ENCODE measurements at regions not wholly inside any gene's neighbourhood (a gene's known extent, or its start where the extent isn't known, plus 50 kb on each side); places are given as distances from the start of the nearest gene placed in this dataset.
A peak's percentile ranks its signal among the peaks of the same experiment; 100 is the strongest.
"Not testable (repeated sequence)": the region's sequence is repeated elsewhere in the genome, so short reads cannot be mapped to it uniquely, and the experiment has no call there.

DNA sequence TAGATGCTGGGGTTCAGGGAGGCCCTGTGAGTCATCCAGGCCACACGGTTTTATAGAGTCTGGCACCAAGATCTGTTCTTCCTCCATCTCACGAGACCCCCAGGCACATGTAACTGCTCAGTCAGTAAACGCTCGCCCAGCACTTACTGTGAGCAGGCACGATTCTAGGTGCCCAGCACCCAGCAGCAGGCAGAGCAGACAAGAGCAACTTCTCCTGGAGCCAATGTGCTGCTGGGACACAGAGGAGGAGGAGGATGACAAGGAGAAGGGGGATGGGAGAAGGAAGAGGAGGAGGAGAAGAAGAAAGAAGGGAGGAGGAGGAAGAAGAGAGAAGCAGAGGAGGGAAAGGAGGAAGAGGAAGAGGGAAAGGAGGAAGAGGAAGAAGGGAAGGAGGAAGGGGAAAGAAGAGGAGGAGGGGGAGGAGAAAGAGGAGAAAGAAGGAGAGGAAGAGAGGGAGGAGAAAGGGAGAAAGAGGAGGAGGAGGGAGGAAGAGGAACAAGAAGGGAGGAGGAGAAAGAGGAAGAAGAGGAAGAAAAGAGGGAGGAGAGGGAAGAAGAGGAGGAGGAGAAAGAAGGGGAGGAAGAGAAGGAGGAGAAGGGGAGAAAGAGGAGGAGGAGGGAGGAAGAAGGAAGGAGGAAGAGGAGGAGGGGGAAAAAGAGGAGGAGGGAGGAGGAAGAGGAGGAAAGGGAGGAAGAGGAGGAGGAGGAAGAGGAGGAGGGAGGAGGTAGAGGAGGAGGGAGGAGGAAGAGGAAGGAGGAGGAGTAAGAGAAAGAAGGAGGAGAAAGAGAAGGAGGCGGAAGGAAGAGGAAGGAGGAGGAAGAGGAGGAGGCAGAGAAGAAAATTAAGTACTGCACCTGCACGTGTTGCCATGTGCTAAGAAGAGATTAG is 77.6 kb upstream of the RTL6 start:
- no peak for DNase-seq (ENCODE audit: low read depth)

DNA sequence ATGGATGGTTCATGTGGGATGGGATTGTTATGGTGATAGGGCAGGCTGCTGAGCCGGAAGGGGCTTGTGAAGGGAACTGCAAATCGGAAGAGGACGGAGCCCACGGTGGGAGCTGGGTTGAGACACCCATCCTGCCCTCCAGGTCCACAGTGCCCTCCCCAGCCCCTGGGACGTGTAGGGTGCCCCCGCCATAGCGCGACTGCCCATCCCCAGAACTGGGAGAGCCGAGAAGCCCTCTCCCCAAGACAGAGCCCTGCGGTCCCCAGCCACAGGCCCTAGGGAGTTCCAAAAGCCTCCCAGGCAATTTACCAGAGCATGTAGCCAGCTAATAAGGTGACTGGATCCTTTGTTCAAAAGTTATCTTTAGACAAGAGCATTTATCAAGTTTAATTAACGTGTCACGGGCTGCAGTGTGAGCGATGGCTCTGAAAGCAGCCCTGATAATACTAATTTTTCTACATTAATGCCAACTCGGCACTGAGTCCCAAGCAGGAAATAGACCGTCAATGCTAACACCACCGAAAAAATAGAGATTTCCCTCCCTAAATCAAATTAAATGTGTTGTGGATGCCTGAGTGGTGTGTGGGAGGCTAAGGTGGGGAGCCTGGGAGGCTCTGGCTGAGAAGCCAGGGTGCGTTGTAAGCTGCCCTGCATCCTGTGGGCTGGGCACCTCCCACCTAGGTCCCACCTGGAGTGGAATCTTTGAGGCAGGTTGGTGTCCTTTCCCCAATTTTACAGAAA is 76.8 kb upstream of the RTL6 start:
- no peak for DNase-seq (ENCODE audit: low read depth)

DNA sequence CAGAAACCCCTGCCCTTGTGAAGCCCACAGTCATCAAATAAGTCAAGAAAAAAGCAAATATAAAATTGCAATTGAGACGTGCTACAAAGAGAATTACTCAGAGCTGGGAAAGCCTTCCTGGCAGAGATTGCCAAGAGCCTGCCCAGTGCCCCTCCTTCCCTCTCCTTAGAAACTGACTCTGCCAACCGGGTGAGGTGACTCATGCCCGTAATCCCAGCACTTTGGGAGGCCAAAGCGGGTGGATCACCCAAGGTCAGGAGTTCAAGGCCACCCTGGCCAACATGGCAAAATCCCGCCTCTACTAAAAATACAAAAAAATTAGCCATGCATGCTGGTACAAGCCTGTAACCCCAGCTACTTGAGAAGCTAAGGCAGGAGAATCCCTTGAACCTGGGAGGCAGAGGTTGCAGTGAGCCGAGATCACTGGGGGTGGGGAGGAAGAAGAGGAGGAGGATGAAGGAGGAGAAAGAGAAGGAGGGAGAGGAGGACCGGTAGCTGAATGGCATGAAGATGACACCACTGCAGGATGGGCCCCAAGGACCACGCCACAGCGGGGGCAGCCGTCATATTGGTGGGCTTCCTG is 76.1 kb upstream of the RTL6 start:
- DNase-seq (ENCODE audit: low read depth), result no peak

DNA sequence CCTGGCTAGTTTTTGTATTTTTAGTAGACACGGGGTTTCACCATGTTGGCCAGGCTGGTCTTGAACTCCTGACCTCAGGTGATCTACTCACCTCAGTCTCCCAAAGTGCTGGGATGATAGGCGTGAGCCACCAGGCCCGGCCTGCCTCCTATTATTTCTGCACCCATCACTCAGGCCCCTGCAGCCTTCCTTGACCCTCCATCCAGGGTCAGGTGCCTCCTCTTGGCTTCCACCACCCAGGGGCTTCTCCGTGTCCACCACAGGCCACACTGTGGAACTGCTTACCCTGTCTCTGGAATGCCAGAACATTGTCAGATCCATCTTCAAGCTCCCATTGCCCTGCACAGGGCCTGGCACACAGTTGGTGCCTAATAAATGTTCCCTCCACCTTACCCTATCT is 75.4 kb upstream of the RTL6 start:
- DNase-seq (ENCODE audit: low read depth), result no peak

DNA sequence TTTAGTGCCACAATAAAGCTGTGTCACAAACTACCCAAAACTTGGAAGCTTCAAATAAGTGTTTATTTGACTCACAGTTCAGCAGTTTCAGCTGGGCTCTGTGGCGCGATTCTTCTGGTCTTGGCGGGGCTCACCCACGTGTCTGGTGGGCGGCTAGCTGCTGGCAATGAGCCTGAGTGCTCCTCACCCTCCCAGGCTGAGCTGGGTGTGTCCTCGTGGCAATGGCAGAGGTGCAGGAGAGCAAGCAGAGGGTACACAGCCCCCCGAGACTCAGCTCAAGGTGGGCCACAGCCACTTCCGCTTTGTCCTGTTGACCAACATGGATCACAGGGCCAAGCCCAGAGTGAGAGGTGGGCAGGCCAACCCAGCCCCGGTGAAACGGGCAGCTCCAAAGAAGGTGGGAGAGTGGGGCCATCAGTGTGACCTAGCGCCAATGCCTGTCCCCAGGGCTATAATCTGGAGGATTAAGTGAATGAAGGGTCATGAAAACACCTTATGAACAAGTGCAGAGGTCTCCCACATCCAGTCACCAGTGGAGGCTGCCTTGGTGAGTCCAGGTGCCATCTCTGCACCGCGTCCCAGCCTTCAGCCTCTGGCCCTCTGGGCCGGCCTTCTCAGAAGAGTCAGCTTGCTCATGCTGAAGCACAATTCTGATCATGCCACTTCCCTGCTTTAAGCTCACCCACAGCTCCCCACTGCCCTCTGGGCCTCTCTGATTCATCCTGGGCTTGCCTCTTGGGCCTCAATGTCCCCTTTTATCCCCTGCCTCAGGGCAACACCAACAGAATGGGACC is 74.6 kb upstream of the RTL6 start:
- DNase-seq (ENCODE audit: low read depth), result no peak

DNA sequence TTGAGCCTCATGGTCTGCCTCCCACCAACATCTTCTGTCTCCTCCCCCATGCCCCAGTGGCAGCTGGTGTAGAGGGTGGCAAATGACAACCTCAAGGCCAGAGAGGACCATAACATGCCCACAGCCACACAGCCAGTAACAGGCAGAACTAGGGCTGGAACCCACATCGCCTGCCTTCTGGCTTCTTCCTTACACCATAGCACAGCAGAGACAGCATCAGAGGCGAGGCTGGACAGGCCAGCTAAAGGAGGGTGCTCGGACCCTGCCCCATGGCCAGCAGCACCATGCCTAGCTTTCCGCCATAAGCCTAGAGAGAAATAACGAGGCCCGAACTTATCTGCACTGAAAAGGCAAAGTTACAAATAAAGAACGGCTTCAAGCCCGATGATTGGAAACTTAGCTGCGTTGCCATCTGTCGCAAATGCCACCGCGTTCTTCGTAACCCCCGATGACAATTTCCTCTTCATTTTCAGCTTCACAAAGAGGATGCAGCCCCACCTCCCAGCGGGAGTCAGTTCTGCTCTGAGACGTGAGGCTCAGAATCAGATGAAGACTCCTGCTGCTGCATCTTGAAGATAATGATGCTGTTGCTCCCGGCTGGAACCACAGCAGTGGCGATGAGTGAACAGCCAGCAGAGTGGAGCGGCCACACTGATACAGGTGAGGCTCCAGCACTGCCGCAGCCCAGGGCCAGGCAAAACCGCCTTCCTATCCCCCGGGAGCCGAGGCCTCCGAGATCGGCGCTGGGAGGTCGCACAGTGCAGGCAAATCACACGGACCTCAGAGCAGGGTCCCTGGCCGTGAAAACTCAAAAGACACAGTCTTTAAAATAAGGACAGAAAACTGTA is 73.8 kb upstream of the RTL6 start:
- no peak for DNase-seq (ENCODE audit: low read depth)

DNA sequence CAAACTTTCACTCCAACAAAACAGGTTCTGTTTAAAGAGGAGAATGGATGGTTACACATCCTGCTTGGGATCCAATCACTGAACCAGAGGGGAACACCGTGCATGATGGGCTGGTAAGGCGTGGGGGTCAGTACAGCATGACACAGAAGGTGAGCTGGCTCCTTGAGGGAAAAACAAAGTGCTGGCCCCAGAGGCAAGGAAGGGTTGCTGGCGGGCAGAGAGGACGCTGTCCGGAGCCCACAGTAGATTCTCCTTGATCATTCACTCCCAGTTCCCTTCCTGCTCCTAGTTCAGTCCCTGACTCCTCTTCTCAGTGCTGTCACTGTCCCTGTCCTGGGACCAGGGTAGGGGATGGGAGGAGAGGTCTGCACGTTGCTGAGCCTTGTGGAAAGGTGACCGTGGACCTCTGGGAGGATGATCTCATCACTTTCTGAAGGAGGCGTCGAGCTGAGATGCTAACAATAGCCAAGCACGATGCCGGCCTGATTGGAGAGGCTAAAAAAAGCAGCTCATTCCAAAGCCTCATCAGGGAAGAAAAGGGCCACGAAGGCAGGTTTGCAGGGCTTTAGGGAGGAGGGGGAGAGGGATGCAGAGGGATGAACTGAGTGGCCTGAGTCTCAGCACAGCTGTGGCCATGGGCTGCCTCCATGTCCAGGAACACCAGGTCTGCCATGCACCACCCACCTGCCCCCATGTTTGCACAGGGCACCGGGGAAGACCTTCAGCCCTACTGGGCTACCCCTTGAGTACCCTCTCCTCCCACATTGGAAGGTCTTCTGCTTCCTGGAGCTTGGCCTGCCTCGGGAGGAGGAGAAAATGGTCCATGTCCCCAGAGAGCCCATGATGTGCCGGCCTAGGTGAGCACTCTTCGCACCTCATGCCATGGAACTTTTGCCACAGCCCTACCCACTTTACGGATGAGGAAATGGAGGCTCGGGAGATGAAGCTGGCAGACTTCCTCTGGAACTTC is 72.7 kb upstream of the RTL6 start:
- no peak for DNase-seq (ENCODE audit: low read depth)

DNA sequence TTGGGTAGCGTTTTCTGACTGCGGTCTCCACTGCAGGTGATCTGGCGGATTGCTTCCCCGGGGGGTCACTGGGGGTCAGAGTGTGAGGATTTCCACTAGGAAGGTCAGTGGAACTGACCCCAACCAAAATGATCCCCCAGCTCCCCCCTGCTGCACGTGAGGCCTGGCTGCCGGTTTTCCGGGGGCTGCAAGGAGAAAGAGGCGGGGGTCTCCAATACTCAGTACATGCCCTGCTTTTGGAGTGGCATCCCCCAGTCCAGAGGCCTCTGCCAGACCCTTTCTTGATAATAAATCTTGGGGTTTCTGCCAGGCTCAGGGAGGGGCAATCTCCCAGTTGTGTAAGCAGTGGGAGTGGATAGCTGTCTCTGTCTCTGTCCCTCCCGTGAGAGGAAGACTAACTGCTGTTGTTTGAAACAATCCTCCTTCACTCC is 71.5 kb upstream of the RTL6 start:
- DNase-seq (ENCODE audit: low read depth), result no peak

DNA sequence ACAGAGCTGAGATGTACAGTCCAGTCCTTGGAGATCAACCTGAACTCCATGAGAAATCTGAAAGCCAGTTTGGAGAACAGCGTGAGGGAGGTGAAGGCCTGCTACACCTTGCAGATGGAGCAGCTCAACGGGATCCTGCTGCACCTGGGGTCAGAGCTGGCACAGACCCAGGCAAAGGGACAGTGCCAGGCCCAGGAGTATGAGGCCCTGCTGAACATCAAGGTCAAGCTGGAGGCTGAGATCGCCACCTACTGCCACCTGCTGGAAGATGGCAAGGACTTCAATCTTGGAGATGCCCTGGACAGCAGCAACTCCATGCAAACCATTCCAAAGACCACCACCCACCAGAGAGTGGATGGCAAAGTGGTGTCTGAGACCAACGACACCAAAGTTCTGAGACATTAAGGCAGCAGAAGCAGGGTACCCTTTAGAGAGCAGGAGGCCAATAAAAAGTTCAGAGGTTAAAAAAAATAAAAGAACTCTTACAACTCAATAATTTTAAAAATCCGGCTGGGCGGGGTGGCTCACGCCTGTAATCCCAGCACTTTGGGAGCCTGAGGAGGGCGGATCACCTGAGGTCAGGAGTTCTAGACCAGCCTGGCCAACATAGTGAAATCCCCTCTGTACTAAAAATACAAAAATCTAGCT is 69.9 kb upstream of the RTL6 start:
- peak; percentile 20 for DNase-seq (ENCODE audit: low read depth)

DNA sequence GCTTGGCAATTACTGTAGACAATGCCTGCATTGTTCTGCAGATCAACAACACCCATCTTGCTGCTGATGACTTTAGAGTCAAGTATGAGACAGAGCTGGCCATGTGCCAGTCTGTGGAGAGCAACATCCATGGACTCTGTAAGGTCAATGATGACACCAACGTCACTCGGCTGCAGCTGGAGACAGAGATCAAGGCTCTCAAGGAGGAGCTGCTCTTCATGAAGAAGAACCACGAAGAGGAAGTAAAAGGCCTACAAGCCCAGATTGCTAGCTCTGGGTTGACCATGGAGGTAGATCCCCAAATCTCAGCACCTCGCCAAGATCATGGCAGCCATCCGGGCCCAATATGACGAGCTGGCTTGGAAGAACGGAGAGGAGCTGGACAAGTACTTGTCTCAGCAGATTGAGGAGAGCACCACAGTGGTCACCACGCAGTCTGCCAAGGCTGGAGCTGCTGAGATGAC is 69.4 kb upstream of the RTL6 start:
- DNase-seq (ENCODE audit: low read depth), result not testable (repeated sequence)

DNA sequence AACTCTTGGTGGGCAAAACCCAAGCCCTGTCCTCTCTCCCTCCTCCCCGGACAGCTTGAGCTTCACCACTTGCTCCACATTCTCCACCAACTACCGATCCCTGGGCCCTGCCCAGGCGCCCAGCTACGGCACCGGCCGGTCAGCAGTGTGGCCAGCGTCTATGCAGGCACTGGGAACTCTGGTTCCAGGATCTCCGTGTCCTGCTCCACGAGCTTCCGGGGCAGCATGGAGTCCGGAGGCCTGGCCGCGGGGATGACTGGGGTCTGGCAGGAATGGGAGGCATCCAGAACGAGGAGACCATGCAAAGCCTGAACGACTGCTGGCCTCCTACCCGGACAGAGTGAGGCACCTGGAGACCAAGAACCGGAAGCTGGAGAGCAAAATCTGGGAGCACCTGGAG is 68.9 kb upstream of the RTL6 start:
- no peak for DNase-seq (ENCODE audit: low read depth)

DNA sequence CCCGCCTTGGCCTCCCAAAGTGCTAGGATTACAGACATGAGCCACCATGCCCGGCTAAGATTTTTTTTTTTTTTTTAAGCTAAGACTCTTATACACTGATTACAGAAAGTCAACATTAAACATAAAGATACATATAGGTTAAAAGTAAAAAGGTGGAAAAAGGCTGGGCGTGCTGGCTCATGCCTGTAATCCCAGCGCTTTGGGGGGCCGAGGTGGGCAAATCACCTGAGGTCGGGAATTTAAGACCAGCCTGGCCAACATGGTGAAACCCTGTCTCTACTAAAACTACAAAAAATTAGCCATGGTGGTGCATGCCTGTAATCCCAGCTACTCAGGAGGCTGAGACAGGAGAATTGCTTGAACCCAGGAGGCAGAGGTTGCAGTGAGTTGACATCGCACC is 64.6 kb upstream of the RTL6 start:
- not testable (repeated sequence) for DNase-seq (ENCODE audit: low read depth)

DNA sequence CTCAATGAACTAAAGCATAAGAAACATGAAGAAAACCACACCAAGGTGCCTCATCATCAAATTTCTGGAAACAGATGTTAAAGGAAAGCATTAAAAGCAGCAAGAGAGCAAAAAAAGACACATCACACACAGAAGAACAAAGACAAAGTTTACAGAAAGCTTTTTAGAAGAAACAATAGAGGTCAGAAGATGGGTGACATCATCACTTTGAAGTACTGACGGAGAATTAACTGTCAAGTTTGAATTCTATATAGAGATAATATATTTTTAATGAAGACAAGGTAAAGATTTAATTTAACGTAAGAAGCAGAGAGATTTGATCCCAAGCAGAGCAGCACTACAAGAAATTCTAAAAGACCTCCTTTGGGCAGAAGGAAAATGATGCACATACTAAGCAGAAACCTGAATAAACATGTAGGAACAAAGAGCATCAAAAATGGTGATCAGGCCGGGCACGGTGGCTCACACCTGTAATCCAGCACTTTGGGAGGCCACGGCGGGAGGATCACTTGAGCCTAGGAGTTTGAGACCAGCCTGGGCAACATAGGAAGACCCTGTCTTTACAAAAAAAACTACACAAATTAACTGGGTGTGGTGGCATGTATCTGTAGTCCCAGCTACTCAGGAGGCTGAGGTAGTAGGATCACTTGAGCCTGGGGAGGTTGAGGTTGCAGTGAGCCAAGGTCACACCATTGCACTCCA is 63.3 kb upstream of the RTL6 start:
- no peak for DNase-seq (ENCODE audit: low read depth)

DNA sequence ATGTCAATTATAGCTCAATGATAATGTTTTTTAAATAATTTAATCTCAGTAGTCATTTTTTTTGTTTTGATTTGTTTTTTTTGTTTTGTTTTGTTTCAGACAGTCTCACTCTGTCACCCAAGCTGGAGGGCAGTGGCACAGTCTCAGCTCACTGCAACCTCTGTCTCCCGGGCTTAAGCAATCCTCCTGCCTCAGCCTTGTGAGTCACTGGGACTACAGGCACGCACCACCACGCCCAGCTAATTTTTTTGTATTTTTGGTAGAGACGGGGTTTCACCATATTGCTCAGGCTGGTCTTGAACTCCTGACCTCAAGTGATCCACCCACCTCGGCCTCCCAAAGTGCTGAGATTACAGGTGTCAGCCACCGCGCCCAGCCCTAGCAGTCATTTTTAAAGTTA is 60.6 kb upstream of the RTL6 start:
- not testable (repeated sequence) for DNase-seq (ENCODE audit: low read depth)

DNA sequence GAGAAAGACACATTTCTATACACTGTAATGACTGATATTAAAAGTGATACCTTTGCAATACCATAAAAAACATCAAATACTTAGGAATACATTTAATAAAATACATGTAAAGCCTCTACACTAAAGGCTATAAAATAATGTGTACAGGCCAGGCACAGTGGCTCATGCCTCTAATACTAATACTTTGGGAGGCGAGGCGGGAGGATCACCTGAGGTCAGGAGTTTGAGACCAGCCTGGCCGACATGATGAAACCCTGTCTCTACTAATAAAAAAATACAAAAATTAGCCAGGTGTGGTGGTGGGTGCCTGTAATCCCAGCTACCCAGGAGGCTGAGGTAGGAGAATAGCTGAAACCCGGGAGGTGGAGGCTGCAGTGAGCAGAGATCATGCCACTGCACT is 59.8 kb upstream of the RTL6 start:
- DNase-seq (ENCODE audit: low read depth), result not testable (repeated sequence)

DNA sequence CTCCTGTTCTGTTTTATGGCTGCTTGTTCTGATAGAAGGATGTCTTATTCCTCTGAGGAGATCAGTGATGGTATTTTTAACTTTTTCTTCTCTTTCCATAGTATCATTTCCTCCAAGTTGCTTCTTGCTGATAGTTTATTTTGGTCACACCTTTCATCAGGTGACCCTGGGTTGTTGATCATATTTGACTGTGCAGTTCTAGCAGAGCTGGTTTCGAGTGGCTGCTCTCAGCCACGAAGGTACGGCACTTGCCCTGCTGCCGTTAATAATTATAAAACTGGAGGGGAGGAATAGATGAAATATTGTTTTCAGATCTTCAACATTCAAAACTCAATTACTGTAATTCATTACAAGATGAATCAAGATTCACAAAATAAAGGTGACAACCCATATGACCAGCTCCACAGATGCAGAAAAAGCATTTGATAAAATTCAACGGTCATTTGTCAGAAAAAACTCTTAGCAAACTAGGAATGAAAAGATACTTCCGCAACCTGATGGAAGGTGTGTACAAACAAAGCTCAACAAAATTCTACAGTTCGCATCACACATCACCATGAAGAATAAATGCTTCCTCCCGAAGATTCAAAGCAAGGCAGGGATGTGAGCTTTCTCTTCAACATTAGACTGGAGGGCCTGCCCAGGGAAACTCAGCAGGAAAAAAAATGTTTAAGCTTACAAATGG is 59.2 kb upstream of the RTL6 start:
- DNase-seq (ENCODE audit: low read depth), result no peak

DNA sequence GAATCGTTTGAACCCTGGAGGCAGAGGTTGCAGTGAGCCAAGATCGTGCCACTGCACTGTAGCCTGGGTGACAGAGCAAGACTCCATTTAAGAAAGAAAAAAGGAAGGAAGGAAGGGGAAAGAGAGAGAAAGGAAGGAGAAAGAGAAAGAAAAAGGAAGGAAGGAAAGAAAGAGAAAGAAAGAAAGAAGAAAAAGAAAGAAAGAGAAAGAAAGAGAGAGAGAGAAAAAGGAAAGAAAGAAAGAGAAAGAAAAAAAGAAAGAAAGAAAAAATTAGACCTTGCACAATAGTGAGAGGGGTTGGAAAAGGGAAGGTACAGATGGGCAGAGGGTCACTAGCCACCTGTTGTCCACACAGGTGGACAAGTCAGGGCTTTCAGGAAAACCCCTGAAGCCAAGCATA is 57.6 kb upstream of the RTL6 start:
- DNase-seq (ENCODE audit: low read depth), result no peak

DNA sequence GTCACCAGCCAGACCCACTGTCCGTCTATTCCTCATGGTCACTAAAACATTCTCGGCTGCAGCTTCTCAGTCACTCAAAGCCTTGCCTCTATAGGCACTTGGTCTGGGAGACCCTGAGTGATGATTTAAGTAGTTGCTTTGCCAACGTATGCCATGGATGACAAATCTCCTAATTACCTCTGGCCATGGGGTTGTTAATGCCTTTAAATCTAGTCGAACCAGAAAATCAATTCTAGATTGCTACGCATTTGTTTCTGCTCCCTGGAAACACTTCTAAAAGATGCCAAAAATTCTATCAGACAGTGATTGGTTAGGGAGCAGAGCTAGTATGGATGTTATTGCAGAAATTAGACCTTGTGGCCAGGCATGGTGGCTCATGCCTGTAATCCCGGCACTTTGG is 57.0 kb upstream of the RTL6 start:
- DNase-seq (ENCODE audit: low read depth), result no peak
